ENCODE measurements at regions not wholly inside any gene's neighbourhood (a gene's known extent, or its start where the extent isn't known, plus 50 kb on each side); places are given as distances from the start of the nearest gene placed in this dataset.
"Not testable (repeated sequence)": the region's sequence is repeated elsewhere in the genome, so short reads cannot be mapped to it uniquely, and the experiment has no call there.

- H3K4me3 ChIP-seq (ENCODE audit: control insufficient read depth, low read depth, low read length); DNase-seq (ENCODE audit: low read depth): not testable (repeated sequence)
These were observed 144.2 kb upstream of the PLGLB2 start for GRCh38 chr2:87603418-87604278.

- DNase-seq (ENCODE audit: low read depth); H3K4me3 ChIP-seq (ENCODE audit: control insufficient read depth, low read depth, low read length): not testable (repeated sequence)
These were observed 143.5 kb upstream of the PLGLB2 start for GRCh38 chr2:87604279-87604818.

GRCh38 chr2:87604980-87605379 lies 142.9 kb upstream of the PLGLB2 start:
- H3K4me3 ChIP-seq (ENCODE audit: control insufficient read depth, low read depth, low read length); DNase-seq (ENCODE audit: low read depth): not testable (repeated sequence)

- not testable (repeated sequence) for H3K4me3 ChIP-seq (ENCODE audit: control insufficient read depth, low read depth, low read length); DNase-seq (ENCODE audit: low read depth)
These were observed 139.3 kb upstream of the PLGLB2 start for GRCh38 chr2:87608377-87609166.

GRCh38 chr2:87610974-87611373 lies 136.9 kb upstream of the PLGLB2 start:
- not testable (repeated sequence) for DNase-seq (ENCODE audit: low read depth); H3K4me3 ChIP-seq (ENCODE audit: control insufficient read depth, low read depth, low read length)

- not testable (repeated sequence) for DNase-seq (ENCODE audit: low read depth); H3K4me3 ChIP-seq (ENCODE audit: control insufficient read depth, low read depth, low read length)
These were observed 136.5 kb upstream of the PLGLB2 start for GRCh38 chr2:87611416-87611815.

- not testable (repeated sequence) for DNase-seq (ENCODE audit: low read depth); H3K4me3 ChIP-seq (ENCODE audit: control insufficient read depth, low read depth, low read length)
These were observed 135.9 kb upstream of the PLGLB2 start for GRCh38 chr2:87611956-87612355.

GRCh38 chr2:87614829-87615434 lies 133.0 kb upstream of the PLGLB2 start:
- DNase-seq (ENCODE audit: low read depth); H3K4me3 ChIP-seq (ENCODE audit: control insufficient read depth, low read depth, low read length): not testable (repeated sequence)

GRCh38 chr2:87619121-87619520 lies 128.8 kb upstream of the PLGLB2 start:
- H3K4me3 ChIP-seq (ENCODE audit: control insufficient read depth, low read depth, low read length); DNase-seq (ENCODE audit: low read depth): not testable (repeated sequence)

- DNase-seq (ENCODE audit: low read depth), result not testable (repeated sequence)
These were observed 126.7 kb upstream of the PLGLB2 start for GRCh38 chr2:87621139-87621538.

GRCh38 chr2:87622720-87623119 lies 125.2 kb upstream of the PLGLB2 start:
- DNase-seq (ENCODE audit: low read depth); H3K4me3 ChIP-seq (ENCODE audit: control insufficient read depth, low read depth, low read length): not testable (repeated sequence)

More at GRCh38 chr2:87621139-87621538, 126.7 kb upstream of the PLGLB2 start:
- not testable (repeated sequence) for H3K4me3 ChIP-seq (ENCODE audit: control insufficient read depth, low read depth, low read length)

GRCh38 chr2:87629491-87630458 lies 118.1 kb upstream of the PLGLB2 start:
- not testable (repeated sequence) for H3K4me3 ChIP-seq (ENCODE audit: control insufficient read depth, low read depth, low read length)
- peak; percentile 64 for DNase-seq (ENCODE audit: low read depth)

- DNase-seq (ENCODE audit: low read depth); H3K4me3 ChIP-seq (ENCODE audit: control insufficient read depth, low read depth, low read length): not testable (repeated sequence)
These were observed 117.0 kb upstream of the PLGLB2 start for GRCh38 chr2:87630892-87631291.

GRCh38 chr2:87631402-87631801 lies 116.5 kb upstream of the PLGLB2 start:
- H3K4me3 ChIP-seq (ENCODE audit: control insufficient read depth, low read depth, low read length); DNase-seq (ENCODE audit: low read depth): not testable (repeated sequence)

- H3K4me3 ChIP-seq (ENCODE audit: control insufficient read depth, low read depth, low read length); DNase-seq (ENCODE audit: low read depth): not testable (repeated sequence)
These were observed 114.5 kb upstream of the PLGLB2 start for GRCh38 chr2:87633287-87633963.

- DNase-seq (ENCODE audit: low read depth); H3K4me3 ChIP-seq (ENCODE audit: control insufficient read depth, low read depth, low read length): not testable (repeated sequence)
These were observed 113.8 kb upstream of the PLGLB2 start for GRCh38 chr2:87634106-87634505.
